ENCODE measurements at regions not wholly inside any gene's neighbourhood (a gene's known extent, or its start where the extent isn't known, plus 50 kb on each side); places are given as distances from the start of the nearest gene placed in this dataset.

DNA sequence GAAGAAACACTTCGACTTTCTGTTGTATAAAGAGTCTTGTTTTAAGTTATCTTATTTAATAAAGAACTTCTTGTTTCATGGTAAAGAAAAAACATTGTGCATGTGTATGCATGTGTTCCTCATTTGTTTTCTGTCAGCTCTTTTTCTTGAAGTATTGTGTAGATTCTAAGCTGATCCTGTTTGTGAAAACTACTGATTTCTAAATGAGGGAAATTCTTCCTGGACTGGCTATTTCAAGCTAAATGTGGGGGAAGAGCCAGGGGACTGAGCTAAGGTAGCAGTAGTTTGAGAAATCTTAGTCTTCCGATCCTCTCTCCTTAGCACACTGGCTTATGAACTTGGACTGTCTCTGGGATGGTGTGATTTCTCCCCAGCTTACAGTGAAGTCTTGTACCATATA, 56.4 kb upstream of the RBMS1 start:
- H3K36me3 Mint-ChIP-seq, result no peaks in the 10 kb centered on the region
- H3K4me1 Mint-ChIP-seq, result peaks cover 10% of the 10 kb centered on the region
- DNase-seq (ENCODE audit: low spot score) (no peak), ATAC-seq (no peak)
- no peaks in the 10 kb centered on the region for H3K9me3 Mint-ChIP-seq
- ChIA-PET CTCF (no interaction called here), POLR2A (no interaction called here)
- no peak overlapping the region for H3K27ac Mint-ChIP-seq
- H3K4me3 Mint-ChIP-seq, result no peak overlapping the region
- no peak for TF ChIP-seq NR1H2 (CRISPR knock-in tag; IDR thresholded peaks at IDR 0.05)
- no peak for TF ChIP-seq RELA (CRISPR knock-in tag; IDR thresholded peaks at IDR 0.05; ENCODE audit: borderline replicate concordance)
- TF ChIP-seq ZBTB21 (CRISPR knock-in tag; IDR thresholded peaks at IDR 0.05; ENCODE audit: borderline replicate concordance), result no peak
- TF ChIP-seq KAT7 (CRISPR knock-in tag; IDR thresholded peaks at IDR 0.05; ENCODE audit: borderline replicate concordance), result no peak
- TF ChIP-seq, protein P1, sequence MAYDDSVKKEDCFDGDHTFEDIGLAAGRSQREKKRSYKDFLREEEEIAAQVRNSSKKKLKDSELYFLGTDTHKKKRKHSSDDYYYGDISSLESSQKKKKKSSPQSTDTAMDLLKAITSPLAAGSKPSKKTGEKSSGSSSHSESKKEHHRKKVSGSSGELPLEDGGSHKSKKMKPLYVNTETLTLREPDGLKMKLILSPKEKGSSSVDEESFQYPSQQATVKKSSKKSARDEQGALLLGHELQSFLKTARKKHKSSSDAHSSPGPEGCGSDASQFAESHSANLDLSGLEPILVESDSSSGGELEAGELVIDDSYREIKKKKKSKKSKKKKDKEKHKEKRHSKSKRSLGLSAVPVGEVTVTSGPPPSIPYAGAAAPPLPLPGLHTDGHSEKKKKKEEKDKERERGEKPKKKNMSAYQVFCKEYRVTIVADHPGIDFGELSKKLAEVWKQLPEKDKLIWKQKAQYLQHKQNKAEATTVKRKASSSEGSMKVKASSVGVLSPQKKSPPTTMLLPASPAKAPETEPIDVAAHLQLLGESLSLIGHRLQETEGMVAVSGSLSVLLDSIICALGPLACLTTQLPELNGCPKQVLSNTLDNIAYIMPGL (CRISPR knock-in tag; IDR thresholded peaks at IDR 0.05), result no peak
- TF ChIP-seq FOXP1 (CRISPR knock-in tag; IDR thresholded peaks at IDR 0.05; ENCODE audit: borderline replicate concordance), result no peak
- no peak for TF ChIP-seq ZNF263 (CRISPR knock-in tag; IDR thresholded peaks at IDR 0.05; ENCODE audit: low read depth)
- TF ChIP-seq, protein P2, sequence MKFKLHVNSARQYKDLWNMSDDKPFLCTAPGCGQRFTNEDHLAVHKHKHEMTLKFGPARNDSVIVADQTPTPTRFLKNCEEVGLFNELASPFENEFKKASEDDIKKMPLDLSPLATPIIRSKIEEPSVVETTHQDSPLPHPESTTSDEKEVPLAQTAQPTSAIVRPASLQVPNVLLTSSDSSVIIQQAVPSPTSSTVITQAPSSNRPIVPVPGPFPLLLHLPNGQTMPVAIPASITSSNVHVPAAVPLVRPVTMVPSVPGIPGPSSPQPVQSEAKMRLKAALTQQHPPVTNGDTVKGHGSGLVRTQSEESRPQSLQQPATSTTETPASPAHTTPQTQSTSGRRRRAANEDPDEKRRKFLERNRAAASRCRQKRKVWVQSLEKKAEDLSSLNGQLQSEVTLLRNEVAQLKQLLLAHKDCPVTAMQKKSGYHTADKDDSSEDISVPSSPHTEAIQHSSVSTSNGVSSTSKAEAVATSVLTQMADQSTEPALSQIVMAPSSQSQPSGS (CRISPR knock-in tag; IDR thresholded peaks at IDR 0.05; ENCODE audit: borderline replicate concordance, low read depth), result no peak
- no peak for TF ChIP-seq TEAD1 (CRISPR knock-in tag; IDR thresholded peaks at IDR 0.05)
- TF ChIP-seq, protein P3, sequence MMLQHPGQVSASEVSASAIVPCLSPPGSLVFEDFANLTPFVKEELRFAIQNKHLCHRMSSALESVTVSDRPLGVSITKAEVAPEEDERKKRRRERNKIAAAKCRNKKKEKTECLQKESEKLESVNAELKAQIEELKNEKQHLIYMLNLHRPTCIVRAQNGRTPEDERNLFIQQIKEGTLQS (CRISPR knock-in tag; conservative IDR thresholded peaks at IDR 0.05), result no peak
- no peaks in the 10 kb centered on the region for H3K27me3 Mint-ChIP-seq (ENCODE audit: low read depth)

DNA sequence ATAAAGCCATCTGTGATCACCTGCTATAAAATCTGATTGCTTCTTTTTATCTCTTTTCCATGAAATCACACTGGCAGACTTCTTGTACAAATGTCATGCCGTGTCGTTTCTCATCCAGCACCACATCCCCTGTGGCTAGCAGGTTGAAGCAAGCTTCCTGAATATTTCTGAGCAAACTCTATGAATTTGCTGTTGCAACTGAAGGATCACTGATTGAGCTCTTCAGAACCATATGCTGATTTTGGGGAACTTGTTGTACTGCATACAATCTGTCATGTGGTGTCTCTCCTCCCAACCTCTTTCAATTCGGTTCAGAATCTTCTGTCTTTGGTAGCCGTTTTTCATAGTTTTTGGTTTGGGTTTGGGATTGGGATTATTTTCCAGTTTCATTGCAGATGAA, 57.7 kb upstream of the RBMS1 start:
- Mint-ChIP-seq H3K36me3 (no peaks in the 10 kb centered on the region), H3K27ac (no peak overlapping the region), H3K4me1 (peaks cover 10% of the 10 kb centered on the region), H3K4me3 (no peak overlapping the region), H3K27me3 (ENCODE audit: low read depth) (no peaks in the 10 kb centered on the region), H3K9me3 (no peaks in the 10 kb centered on the region)
- ATAC-seq (no peak), DNase-seq (ENCODE audit: low spot score) (no peak)
- ChIA-PET POLR2A (no interaction called here), CTCF (interaction anchor here (1.3 kb wide), 1 partner anchor 163 kb away, joined by 3 read pairs; no protein-coding TSS in a partner anchor)
- TF ChIP-seq CREB1 (CRISPR knock-in tag; IDR thresholded peaks at IDR 0.05) (no peak), CBFB (CRISPR knock-in tag; IDR thresholded peaks at IDR 0.05; ENCODE audit: low read depth) (no peak), ZNF219 (CRISPR knock-in tag; IDR thresholded peaks at IDR 0.05; ENCODE audit: borderline replicate concordance) (no peak), JUN (CRISPR knock-in tag; IDR thresholded peaks at IDR 0.05) (no peak)
- TF ChIP-seq, protein P4, sequence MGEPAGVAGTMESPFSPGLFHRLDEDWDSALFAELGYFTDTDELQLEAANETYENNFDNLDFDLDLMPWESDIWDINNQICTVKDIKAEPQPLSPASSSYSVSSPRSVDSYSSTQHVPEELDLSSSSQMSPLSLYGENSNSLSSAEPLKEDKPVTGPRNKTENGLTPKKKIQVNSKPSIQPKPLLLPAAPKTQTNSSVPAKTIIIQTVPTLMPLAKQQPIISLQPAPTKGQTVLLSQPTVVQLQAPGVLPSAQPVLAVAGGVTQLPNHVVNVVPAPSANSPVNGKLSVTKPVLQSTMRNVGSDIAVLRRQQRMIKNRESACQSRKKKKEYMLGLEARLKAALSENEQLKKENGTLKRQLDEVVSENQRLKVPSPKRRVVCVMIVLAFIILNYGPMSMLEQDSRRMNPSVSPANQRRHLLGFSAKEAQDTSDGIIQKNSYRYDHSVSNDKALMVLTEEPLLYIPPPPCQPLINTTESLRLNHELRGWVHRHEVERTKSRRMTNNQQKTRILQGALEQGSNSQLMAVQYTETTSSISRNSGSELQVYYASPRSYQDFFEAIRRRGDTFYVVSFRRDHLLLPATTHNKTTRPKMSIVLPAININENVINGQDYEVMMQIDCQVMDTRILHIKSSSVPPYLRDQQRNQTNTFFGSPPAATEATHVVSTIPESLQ (CRISPR knock-in tag; IDR thresholded peaks at IDR 0.05), result no peak
- TF ChIP-seq, protein P5, sequence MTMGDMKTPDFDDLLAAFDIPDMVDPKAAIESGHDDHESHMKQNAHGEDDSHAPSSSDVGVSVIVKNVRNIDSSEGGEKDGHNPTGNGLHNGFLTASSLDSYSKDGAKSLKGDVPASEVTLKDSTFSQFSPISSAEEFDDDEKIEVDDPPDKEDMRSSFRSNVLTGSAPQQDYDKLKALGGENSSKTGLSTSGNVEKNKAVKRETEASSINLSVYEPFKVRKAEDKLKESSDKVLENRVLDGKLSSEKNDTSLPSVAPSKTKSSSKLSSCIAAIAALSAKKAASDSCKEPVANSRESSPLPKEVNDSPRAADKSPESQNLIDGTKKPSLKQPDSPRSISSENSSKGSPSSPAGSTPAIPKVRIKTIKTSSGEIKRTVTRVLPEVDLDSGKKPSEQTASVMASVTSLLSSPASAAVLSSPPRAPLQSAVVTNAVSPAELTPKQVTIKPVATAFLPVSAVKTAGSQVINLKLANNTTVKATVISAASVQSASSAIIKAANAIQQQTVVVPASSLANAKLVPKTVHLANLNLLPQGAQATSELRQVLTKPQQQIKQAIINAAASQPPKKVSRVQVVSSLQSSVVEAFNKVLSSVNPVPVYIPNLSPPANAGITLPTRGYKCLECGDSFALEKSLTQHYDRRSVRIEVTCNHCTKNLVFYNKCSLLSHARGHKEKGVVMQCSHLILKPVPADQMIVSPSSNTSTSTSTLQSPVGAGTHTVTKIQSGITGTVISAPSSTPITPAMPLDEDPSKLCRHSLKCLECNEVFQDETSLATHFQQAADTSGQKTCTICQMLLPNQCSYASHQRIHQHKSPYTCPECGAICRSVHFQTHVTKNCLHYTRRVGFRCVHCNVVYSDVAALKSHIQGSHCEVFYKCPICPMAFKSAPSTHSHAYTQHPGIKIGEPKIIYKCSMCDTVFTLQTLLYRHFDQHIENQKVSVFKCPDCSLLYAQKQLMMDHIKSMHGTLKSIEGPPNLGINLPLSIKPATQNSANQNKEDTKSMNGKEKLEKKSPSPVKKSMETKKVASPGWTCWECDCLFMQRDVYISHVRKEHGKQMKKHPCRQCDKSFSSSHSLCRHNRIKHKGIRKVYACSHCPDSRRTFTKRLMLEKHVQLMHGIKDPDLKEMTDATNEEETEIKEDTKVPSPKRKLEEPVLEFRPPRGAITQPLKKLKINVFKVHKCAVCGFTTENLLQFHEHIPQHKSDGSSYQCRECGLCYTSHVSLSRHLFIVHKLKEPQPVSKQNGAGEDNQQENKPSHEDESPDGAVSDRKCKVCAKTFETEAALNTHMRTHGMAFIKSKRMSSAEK (CRISPR knock-in tag; IDR thresholded peaks at IDR 0.05; ENCODE audit: borderline replicate concordance), result no peak
- TF ChIP-seq, protein P6, sequence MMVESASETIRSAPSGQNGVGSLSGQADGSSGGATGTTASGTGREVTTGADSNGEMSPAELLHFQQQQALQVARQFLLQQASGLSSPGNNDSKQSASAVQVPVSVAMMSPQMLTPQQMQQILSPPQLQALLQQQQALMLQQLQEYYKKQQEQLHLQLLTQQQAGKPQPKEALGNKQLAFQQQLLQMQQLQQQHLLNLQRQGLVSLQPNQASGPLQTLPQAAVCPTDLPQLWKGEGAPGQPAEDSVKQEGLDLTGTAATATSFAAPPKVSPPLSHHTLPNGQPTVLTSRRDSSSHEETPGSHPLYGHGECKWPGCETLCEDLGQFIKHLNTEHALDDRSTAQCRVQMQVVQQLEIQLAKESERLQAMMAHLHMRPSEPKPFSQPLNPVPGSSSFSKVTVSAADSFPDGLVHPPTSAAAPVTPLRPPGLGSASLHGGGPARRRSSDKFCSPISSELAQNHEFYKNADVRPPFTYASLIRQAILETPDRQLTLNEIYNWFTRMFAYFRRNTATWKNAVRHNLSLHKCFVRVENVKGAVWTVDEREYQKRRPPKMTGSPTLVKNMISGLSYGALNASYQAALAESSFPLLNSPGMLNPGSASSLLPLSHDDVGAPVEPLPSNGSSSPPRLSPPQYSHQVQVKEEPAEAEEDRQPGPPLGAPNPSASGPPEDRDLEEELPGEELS (CRISPR knock-in tag; IDR thresholded peaks at IDR 0.05), result no peak
- TF ChIP-seq, protein P7, sequence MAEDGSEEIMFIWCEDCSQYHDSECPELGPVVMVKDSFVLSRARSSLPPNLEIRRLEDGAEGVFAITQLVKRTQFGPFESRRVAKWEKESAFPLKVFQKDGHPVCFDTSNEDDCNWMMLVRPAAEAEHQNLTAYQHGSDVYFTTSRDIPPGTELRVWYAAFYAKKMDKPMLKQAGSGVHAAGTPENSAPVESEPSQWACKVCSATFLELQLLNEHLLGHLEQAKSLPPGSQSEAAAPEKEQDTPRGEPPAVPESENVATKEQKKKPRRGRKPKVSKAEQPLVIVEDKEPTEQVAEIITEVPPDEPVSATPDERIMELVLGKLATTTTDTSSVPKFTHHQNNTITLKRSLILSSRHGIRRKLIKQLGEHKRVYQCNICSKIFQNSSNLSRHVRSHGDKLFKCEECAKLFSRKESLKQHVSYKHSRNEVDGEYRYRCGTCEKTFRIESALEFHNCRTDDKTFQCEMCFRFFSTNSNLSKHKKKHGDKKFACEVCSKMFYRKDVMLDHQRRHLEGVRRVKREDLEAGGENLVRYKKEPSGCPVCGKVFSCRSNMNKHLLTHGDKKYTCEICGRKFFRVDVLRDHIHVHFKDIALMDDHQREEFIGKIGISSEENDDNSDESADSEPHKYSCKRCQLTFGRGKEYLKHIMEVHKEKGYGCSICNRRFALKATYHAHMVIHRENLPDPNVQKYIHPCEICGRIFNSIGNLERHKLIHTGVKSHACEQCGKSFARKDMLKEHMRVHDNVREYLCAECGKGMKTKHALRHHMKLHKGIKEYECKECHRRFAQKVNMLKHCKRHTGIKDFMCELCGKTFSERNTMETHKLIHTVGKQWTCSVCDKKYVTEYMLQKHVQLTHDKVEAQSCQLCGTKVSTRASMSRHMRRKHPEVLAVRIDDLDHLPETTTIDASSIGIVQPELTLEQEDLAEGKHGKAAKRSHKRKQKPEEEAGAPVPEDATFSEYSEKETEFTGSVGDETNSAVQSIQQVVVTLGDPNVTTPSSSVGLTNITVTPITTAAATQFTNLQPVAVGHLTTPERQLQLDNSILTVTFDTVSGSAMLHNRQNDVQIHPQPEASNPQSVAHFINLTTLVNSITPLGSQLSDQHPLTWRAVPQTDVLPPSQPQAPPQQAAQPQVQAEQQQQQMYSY (CRISPR knock-in tag; IDR thresholded peaks at IDR 0.05), result no peak
- TF ChIP-seq, protein P8, sequence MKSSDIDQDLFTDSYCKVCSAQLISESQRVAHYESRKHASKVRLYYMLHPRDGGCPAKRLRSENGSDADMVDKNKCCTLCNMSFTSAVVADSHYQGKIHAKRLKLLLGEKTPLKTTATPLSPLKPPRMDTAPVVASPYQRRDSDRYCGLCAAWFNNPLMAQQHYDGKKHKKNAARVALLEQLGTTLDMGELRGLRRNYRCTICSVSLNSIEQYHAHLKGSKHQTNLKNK (CRISPR knock-in tag; IDR thresholded peaks at IDR 0.05), result no peak
